NOMO-1 treated with dmso at 0.1 percent for 144 hours (cell line): ENCODE measurements at regions not wholly inside any gene's neighbourhood (a gene's known extent, or its start where the extent isn't known, plus 50 kb on each side); places are given as distances from the start of the nearest gene placed in this dataset.

Experiments
- DNase-seq: peaks from one replicate; lab custom pipeline; 2025; ENCODE audit not compliant: unreplicated experiment; lab: John Stamatoyannopoulos, UW

DNA sequence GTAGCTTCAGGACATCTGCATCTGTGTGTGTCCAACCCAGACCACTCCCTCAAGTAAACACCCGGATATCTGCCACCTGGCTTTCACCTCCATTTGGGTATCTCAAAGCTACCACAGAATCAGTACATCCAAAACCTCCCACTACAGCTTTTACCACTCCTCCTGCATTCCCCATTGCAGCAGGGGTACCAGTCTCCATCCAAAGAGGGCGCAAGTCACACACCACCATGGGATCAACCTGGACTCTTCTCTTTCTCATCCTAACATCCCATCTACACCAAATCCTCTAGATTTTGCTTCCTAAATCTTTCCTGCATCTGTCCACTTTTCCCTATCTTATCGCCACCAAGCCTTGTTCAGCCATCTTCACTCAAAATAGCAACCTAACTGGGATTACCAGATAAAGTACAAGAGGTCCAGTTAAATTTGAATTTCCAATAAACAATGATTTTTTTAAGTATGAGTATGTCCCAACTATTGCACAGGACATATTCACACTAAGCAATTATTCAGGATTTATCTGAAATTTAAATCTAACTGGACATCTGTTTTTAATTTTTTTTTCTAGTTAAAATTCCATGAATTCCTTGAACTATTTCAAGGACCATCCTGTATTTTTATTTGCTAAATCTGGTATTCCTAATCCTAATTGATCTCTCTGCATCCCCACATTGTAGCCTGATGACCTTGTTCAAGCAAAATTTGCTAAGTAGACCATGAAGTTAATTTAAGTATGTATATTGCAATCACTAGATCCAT lies 164.3 kb upstream of the MLN start:
- DNase-seq: no peak

DNA sequence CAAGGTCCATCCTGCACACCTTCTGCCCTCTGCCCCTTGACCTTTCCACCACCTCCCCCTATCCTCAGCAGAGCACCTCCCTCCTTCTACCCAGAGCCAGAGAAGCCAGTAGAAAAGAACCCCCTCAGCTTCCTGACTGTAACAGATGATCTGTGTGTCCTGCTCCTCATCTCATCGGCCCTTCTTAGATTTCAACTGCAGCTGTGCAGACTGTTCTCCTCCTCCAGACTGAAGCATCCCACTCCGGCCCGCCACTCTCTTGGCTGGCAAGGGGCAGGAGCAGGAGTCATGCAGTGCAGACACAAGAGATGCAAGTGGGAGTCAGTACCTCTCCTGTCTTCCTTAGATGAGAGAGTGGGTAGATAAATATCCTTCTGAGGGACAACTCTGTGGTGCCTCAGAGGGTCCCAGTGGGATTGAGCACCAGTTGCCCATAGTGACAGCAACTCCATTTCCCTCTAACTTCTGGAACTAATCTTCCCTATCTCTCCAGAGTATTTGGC lies 163.5 kb upstream of the MLN start:
- no peak for DNase-seq

DNA sequence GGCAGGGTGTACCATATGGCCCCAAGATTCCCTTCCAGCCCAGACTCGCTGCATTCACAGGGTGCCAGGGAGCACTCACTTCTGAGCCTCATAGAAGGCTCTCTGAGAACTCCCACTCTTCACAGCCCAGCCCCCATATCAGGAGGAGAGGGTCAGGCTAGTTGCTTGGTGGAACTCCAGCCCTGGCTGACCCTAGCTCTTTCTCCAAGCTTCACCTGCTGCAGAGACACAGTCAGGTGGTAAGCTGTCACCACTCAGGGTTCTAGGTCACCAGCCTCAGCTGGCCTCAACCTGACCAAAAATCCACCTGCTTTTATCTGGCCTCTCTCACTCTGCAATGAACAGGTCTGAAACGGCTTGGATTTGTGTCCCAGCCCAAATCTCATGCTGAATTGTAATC lies 162.7 kb upstream of the MLN start:
- no peak for DNase-seq

DNA sequence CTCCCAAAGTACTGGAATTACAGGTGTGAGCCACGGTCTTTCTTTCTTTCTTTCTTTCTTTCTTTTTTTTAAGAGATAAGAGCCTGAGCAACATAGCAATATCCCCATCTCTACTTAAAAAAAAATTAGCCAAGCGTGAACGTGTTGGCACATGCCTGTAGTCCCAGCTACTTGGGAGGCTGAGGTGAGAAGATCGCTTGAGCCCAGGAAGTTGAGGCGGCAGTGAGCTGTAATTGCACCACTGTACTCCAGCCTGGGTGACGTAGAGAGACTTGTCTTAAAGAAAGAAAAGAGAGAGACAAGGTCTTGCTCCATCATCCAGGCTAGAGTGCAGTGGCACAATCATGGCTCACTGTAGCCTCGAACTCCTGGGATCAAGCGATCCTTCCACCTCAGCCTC lies 162.0 kb upstream of the MLN start:
- no peak for DNase-seq

DNA sequence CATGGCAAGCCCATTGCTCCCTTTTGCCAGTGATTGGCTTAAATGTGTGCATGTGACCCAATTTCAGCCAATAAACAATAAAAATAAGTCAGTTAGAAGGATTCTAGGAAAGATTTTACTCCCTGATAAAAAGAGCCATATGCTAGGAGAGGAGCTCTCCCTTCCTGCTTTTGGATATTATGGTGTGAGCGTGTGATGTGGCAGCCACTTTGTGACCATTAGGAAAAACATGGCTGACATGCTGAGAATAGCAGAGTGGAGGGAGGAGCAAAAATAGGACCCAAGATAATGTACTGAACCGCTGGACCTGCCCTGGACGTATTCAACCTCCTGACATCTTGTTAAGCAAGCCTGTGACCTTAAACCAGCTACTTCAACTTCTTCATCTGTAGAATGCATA lies 160.6 kb upstream of the MLN start:
- DNase-seq: no peak

DNA sequence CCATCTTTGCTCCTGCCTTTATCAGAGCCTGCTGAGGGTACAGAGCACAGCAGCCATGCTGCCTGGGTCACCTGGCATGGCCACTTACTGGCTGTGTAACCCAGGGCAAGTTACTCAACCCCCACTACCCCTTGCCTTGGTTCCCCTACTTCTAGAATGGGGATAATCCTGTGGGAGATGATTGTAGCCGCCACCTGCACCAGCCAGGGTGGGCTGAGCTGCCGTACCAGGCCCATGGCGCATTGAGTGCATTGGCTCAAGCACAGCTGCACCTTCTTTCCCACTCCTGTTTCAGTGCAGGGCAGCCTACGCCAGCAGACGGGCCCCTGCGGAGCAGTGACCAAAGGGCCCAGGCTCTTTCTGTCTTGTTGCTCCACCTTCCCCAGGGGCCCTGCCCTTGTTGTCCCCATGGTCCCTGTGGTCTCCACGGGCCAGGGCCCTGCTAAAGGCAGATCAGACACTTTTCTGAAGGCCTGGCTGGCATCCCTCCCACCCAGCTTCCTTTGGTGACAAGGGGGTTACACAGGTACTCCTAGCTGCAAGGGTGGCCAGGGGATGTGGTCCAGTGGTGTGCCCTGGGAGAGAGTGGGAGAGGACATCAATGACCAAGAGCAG lies 159.4 kb upstream of the MLN start:
- DNase-seq: no peak

DNA sequence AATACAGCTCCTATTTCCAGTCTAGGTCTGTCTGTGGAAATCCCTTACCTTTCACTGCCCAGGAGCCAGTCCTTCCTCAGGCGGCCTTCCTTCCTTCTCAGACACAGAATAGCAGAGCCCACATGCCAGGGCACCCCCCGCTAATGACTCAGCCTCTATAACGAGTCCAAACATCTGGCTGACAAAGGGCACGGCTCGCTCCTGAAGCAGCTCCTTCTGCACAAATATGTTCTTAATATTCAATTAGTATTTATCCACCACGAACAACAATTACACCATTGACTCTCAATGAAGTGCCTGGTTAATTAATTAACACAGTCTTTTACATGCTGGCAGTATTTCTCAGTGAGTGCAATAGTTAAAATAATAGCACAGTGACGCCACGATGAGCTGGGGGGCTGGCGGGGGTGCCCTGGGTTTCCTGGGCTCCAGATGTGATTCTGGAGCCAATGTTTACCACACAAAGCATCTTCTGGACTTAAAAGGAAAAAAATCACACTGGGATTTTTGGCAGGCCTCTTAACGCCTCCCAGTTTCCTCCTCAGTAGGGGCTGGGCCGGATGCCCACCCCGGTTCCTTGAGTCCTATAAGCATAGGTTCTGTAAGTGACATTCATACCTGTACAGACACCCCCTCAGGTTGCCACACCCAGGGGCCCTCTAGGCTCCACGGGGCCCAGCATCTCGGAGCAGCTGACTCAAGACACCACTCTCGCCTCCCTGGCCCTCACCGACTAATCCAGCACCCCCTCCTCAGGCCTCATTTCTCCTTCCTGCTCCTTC lies 158.6 kb upstream of the MLN start:
- DNase-seq: no peak

DNA sequence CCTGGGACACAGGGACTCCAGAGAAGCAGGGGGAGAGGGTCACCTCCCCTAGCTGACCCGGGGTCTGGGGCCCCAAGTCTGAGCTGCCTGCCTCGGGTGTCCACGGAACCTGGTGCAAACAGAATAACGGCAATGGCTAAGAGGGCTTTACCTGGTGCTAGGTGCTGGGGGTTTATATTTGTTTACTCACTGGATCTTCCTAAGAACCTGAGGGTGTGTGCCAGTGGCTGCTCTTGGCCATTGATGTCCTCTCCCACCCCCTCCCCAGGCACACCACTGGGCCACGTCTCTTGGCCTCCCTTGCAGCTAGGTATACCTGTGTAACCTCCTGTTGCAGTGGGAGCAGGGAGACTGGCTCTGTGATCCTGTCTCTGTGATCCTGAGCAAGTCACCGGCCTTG lies 157.9 kb upstream of the MLN start:
- no peak for DNase-seq

DNA sequence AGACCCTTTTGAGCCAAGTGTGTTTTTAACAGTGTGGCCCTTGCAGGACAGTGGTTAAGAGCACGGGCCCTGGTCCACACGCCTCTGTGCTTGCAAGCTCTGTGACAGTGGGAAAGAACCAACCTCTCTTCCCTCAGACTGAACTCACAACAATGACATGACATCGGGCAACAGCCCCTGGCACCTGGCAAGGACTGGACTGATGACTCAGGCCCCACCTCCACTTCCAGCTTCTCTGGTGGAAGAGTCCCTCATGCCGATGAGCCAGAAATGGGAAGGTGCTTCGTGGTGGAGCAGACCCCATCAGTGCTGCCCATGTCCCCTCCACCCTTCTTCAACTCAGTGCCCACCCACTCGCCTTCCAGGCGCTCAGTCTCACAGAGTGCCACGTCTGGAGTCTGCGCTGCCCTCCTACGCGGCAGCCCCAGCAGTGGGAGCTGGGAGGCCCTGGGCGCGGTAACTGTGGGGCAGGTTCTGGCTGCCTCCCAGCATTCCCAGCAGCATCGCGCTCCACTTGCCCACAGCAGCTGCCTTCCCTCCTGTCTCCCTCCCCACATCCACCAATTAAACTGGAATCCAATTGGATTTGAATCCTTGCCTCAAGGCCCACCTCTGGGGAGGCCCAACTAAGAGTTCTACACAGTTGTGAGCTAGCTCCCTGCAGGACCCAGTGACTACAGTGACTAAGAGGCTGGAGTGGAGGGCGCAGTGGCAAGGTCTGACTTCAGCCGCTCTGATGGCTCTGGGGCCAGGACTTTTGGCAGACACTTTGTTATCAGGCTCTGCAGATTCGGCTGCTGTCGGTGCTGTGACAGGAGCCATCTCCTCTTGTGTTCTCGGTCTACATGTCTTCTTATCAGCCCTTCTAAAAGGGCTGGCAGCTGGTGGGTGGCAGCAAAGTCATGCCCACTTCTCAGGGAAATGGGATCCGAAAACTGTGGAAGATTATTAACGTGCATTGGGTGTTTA lies 156.8 kb upstream of the MLN start:
- DNase-seq: no peak

DNA sequence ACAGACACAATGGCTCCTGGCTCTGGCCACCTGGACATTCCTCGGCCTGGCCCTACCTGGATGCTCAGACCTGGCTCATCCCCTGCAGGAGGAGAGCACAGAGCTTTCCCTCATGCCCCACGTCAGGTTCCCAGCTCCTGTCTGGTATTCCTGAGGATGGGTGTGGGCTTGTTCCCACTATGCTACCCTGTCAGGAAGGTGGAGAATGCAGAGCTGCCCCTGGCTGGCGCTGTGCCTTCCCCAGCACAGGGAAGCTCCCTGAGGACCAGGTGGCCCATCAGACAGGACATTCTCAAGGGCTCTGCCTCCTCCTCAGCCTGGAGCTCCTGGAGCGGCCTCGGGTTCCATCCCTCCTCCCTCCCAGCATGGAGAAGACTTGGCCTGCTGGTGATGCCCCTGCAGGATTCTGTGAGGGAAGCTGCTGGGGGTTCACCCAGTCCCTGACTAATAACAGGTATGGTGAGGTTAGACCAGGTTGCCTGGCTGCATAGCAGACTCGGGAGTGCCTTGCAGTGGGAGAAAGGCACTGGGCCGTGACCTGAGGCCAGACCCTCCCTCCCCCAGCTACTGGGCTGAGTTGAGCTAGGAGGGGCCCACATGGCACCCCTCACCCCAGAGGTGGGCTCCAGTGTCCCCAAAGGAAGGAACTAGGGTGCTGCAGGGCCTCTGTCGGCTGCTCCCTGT lies 156.0 kb upstream of the MLN start:
- DNase-seq: no peak

DNA sequence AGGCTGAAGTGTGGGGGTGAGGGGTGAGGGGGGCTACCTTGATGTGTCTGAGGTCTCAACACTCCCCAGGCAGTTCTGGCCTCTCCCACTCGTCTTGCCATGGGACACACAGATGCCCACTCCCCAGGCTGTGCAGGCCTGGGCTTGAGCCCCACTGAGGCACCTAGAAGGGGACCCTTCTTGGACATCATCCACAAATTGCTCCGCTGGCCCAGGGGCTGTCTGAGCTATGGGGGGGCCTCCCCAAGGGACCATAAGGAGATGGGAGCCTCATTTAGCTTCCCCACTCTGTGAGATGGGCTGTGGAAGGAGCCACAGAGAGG lies 155.5 kb upstream of the MLN start:
- DNase-seq: no peak

DNA sequence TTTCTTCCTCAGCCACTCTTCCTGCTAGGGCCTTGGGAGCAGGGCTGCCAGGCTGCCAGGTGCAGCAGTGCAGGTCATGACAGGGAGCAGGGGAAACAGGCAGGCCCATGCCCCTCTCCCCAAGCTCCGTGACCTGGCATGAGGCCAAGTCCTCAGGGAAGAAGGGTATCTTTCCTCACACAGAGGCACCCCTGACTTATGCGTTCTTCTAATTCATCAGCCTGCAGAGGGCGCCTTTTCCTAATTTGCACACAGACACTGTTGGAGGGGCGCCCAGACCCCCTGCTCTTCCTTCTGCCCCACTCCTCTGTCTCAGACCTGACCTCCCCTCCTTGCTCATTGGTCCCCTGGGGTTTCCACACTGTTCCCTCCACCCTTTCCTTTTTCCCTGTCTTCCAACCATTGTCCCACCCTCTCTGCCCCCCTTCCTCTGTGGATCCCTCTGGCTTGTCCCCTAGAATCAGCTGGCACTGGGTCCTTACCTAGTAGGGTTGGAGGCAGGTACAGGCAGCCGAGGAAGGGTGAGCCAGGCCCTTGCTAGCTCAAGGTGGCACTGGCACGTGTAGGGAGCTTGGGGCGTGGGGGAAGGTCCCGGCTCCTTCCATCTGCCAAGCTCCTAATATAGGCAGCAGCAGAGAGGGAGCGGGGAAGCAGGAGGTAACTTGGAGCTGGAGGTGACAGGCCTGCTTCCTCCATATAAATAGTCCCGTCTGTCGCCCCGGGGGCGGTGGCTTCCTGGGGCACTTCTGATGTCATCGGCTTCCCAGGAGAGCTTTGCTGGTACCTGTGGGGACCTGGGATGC lies 154.9 kb upstream of the MLN start:
- no peak for DNase-seq

DNA sequence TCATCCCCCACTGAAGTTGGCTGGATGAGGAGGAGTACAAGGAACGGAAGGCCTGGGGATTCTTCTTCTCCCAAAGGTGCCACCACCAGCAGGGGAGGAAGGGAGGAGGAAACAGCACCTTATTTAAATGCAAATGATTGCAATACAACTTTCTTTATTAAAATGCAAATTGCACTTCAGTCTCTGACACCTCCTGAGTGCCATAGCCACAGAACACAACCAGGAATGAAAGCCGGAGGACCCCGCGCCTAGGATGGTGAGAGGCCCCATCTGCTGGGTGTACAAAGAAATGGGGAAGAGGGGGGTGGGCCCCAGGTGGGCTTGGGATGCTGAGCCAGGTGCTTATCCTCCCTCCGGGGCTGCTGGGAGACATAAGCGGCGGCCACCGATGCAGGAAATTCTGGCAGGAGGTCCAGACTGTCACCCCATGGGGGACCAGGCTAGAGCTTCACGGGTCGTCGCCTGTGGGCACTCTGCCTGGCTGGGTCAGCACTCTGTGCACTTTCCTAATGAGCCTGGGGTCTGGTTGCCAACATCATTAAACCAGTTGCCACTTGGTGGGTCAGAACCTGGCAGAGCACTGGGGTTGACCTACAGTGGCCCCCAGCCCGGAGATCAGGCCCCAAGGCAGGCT lies 154.2 kb upstream of the MLN start:
- DNase-seq: no peak

DNA sequence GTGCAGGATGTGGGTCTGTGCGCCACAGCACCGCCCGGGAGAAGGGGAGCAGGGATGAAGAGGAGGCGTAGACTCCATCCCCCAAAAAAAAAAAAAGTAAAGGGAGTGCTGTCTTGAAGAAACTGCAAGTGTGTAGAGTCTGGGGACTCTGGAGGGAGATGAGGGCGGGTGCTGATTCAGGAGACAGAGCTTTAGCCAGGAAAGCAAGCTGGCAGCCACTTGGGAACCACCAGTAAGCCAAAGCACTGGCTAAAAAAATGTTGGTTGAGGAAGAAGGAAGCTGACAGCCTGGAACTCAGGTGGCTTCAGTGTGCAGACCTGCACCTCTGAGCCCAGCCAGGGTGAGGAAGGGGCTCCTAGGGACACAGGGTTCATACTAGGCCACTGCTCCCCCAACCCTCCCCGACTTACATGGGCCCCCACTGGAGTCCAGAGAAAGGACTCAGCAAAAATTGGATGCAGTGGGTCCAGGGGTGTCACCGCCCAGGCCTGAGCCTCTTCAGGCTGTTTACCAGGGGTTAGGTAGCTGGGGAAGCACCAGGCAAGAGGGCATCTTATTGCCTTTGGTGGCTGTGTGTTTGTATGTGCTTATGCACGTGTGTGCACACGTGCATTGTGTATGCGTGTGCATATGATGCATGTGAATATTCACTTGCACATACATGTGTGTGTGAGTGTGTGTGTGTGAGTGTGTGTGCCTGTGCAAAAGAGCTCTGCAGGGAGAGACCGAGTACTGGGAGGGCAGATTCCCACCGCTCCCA lies 153.5 kb upstream of the MLN start:
- DNase-seq: no peak

DNA sequence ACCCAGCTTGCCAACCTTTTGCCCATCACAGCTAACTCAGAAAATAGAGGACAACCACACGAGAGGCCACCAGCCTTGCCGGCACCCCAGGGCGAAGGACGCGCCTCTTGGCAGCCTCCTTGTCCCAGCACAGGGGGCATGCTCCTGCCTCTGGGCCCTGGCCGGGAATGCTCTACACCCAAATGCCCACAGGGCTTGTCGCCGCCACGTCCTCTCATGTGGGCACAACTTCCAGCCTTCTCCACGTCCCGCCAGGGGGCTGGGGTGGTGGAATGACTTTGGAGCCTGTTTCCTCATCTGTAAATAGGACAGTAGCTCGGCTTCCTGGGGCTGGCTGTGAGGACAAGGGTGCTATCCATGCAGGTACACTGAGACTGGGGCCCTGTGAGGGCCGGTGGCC lies 152.4 kb upstream of the MLN start:
- no peak for DNase-seq

DNA sequence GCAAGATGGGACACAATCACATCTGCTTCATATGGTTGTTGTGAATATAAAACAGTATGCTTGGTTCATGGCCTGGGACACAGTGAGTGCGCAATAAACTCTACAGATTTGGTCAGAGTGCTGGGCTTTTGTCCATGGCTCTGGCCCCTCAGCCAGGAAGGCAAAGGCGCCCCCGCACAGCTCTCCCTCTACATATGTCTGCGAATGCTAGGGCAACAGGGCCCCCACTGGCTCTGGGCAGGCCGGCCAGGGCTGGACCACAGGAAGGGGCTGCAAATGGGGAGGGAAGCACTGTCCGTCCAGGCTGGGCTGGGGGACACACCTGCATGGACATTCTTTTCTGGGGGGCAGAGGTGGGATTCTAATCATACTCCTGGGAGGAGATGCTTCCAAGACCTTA lies 151.8 kb upstream of the MLN start:
- no peak for DNase-seq

DNA sequence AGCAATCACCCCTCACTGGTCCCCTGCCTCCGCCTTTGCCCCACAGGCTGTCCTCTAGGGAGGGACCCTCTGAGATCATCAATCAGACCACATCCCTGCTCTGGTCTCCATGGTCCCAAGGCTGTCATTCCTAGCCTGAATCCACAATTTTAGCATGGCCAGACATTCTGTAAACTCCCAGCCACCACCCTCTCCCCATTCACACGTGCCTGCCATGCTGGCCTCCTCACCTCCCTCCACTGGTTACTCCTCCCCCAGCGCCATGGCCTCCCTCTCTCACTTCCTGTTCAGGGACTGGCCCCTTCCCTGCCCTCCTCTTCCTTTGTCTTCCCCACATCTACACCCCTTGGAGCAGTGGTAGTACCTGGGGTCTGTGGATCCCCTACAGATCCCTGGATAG lies 150.7 kb upstream of the MLN start:
- no peak for DNase-seq

DNA sequence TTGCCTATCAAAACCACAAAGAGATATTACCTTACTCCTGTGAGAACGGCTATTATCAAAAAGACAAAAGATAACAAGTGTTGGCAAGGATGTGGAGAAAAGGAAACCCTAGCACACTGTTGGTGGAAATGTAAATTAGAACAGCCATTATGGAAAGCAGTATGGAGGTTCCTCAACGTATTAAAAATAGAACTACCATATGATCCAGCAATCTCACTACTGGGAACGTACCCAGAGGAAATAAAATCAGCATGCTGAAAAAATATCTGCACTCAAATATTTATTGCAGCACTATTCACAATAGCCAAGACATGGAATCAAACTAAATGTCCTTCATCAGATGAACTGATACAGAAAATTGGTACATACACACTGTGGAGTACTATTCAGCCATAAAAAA lies 149.4 kb upstream of the MLN start:
- DNase-seq: no peak

DNA sequence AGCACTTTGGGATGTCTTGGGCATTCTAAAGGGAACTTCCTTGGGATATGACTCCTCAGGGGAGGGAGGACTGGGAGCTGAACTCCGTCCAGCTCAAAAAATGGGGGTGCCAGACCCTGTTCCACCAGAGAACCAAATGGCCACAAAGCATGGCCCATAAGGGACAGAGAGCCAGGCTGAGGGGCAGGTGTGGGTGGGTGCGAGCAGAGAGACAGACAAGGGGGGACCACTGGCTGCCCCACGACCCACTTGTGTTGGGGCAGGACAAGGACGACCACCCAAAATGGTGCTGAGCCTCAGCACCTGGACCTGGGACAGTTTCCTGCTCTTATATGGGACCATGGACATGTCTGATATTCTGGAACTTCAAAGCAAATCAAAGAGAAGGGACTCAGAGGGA lies 148.2 kb upstream of the MLN start:
- no peak for DNase-seq
